ENCODE measurements at regions not wholly inside any gene's neighbourhood (a gene's known extent, or its start where the extent isn't known, plus 50 kb on each side); places are given as distances from the start of the nearest gene placed in this dataset.
"Not testable (repeated sequence)": the region's sequence is repeated elsewhere in the genome, so short reads cannot be mapped to it uniquely, and the experiment has no call there.

GRCh38 chr6:103326760-103327757 is 1532.7 kb downstream of the HACE1 start:
- no peak for DNase-seq (ENCODE audit: low read depth)

GRCh38 chr6:103313432-103313831 is 1546.3 kb downstream of the HACE1 start:
- no peak for DNase-seq (ENCODE audit: low read depth)

- DNase-seq (ENCODE audit: low read depth) = not testable (repeated sequence)
Measured at GRCh38 chr6:103294376-103294775, 1565.3 kb downstream of the HACE1 start.

GRCh38 chr6:103284835-103285234 is 1574.9 kb downstream of the HACE1 start:
- DNase-seq (ENCODE audit: low read depth) = no peak

GRCh38 chr6:103280417-103280816 is 1579.3 kb downstream of the HACE1 start:
- DNase-seq (ENCODE audit: low read depth) = no peak

GRCh38 chr6:103277936-103278335 is 1581.8 kb downstream of the HACE1 start:
- DNase-seq (ENCODE audit: low read depth) = no peak

GRCh38 chr6:103273048-103273447 is 1586.7 kb downstream of the HACE1 start:
- no peak for DNase-seq (ENCODE audit: low read depth)

GRCh38 chr6:103269581-103269980 is 1590.1 kb downstream of the HACE1 start:
- DNase-seq (ENCODE audit: low read depth) = no peak

GRCh38 chr6:103268335-103268734 is 1591.4 kb downstream of the HACE1 start:
- no peak for DNase-seq (ENCODE audit: low read depth)

GRCh38 chr6:103264020-103264419 is 1595.7 kb downstream of the HACE1 start:
- DNase-seq (ENCODE audit: low read depth) = no peak

GRCh38 chr6:103255132-103255531 is 1604.6 kb downstream of the HACE1 start:
- DNase-seq (ENCODE audit: low read depth) = no peak

GRCh38 chr6:103236923-103237322 is 1622.8 kb downstream of the HACE1 start:
- no peak for DNase-seq (ENCODE audit: low read depth)

GRCh38 chr6:103231181-103231580 is 1628.5 kb downstream of the HACE1 start:
- DNase-seq (ENCODE audit: low read depth) = no peak

GRCh38 chr6:103215847-103216246 is 1643.9 kb downstream of the HACE1 start:
- no peak for DNase-seq (ENCODE audit: low read depth)

GRCh38 chr6:103210686-103211085 is 1649.0 kb downstream of the HACE1 start:
- DNase-seq (ENCODE audit: low read depth) = no peak

- DNase-seq (ENCODE audit: low read depth) = no peak
Measured at GRCh38 chr6:103198386-103198785, 1661.3 kb downstream of the HACE1 start.

GRCh38 chr6:103193413-103193812 is 1666.3 kb downstream of the HACE1 start:
- no peak for DNase-seq (ENCODE audit: low read depth)

- DNase-seq (ENCODE audit: low read depth) = no peak
Measured at GRCh38 chr6:103191391-103192093, 1668.2 kb downstream of the HACE1 start.

- DNase-seq (ENCODE audit: low read depth) = no peak
Measured at GRCh38 chr6:103184776-103185175, 1674.9 kb downstream of the HACE1 start.

GRCh38 chr6:103183831-103184411 is 1675.8 kb downstream of the HACE1 start:
- DNase-seq (ENCODE audit: low read depth) = no peak

GRCh38 chr6:103178193-103178592 is 1681.5 kb downstream of the HACE1 start:
- DNase-seq (ENCODE audit: low read depth) = no peak

GRCh38 chr6:103177791-103178190 is 1681.9 kb downstream of the HACE1 start:
- DNase-seq (ENCODE audit: low read depth) = no peak

- DNase-seq (ENCODE audit: low read depth) = no peak
Measured at GRCh38 chr6:103175056-103175455, 1684.7 kb downstream of the HACE1 start.

All from stromal cell of bone marrow (primary cell).